ENCODE measurements at regions not wholly inside any gene's neighbourhood (a gene's known extent, or its start where the extent isn't known, plus 50 kb on each side); places are given as distances from the start of the nearest gene placed in this dataset.
A peak's percentile ranks its signal among the peaks of the same experiment; 100 is the strongest.

DNA sequence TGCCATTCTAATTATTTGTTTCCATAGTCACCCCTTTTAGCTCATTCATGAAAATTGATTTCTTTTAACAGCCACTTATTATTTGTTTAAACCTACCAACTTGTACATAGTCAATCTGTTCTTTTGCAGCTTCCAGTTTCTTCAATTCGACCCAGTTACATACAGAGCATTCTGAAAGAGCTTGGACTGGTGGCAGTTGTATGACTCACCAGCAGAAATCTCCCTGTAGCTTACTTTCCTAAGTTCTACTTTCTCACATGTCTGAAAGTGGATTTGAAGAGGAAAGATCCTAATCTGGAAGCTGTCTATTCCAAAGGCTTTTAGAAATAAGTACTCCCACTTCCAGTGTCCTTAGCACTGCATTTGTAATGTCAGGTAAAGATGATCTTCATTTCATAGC is 447.9 kb downstream of the HTR1B start:
- Mint-ChIP-seq H3K27me3 (ENCODE audit: low read depth) (no peaks in the 10 kb centered on the region), H3K9me3 (peaks cover 3% of the 10 kb centered on the region)

DNA sequence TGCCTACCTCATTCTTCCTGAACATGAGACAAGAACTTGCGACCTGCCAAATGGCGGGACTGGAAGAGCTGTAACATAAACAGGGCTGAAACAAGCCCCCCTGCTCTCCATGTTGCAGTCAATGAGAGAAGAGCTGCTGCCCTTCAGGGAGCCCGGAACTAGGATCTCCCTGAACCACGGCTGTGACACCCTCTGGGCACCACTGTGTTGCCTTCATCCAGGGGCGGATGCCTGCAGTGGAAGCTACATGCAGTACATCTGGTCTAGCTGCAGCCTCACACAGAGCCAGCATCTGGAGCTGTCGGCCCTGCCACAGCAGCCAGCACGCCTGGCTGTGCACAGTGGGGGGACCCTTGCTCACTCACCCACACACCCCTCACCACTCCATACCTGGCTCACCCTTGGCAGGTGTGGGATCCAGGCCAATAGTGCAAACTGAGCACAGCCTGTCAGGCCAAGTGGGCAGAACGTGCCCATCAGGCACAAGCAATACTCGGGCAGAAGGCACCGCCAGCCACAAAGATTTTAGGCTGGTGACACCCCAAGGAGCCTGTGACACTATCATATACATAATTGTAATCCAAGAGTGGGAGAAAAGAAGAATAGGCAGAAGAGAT is 451.3 kb downstream of the HTR1B start:
- DNase-seq (ENCODE audit: low read depth, low spot score): no peak
- Mint-ChIP-seq H3K4me1 (no peaks in the 10 kb centered on the region), H3K27me3 (ENCODE audit: low read depth) (no peaks in the 10 kb centered on the region), H3K4me3 (no peak overlapping the region), H3K9me3 (peaks cover 3% of the 10 kb centered on the region), H3K27ac (ENCODE audit: unreplicated experiment) (no peak overlapping the region), H3K36me3 (ENCODE audit: low read depth) (no peaks in the 10 kb centered on the region)
- TF ChIP-seq, protein P1, sequence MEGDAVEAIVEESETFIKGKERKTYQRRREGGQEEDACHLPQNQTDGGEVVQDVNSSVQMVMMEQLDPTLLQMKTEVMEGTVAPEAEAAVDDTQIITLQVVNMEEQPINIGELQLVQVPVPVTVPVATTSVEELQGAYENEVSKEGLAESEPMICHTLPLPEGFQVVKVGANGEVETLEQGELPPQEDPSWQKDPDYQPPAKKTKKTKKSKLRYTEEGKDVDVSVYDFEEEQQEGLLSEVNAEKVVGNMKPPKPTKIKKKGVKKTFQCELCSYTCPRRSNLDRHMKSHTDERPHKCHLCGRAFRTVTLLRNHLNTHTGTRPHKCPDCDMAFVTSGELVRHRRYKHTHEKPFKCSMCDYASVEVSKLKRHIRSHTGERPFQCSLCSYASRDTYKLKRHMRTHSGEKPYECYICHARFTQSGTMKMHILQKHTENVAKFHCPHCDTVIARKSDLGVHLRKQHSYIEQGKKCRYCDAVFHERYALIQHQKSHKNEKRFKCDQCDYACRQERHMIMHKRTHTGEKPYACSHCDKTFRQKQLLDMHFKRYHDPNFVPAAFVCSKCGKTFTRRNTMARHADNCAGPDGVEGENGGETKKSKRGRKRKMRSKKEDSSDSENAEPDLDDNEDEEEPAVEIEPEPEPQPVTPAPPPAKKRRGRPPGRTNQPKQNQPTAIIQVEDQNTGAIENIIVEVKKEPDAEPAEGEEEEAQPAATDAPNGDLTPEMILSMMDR (conservative IDR thresholded peaks at IDR 0.05): no peak

More for the DNA sequence above, 447.9 kb downstream of the HTR1B start:
- no peak overlapping the region for H3K27ac Mint-ChIP-seq (ENCODE audit: unreplicated experiment)
- TF ChIP-seq, protein P1 (conservative IDR thresholded peaks at IDR 0.05): no peak
- no peak overlapping the region for H3K4me3 Mint-ChIP-seq
- no peaks in the 10 kb centered on the region for H3K36me3 Mint-ChIP-seq (ENCODE audit: low read depth)
- H3K4me1 Mint-ChIP-seq: no peaks in the 10 kb centered on the region
- no peak for DNase-seq (ENCODE audit: low read depth, low spot score)

GRCh38 chr6:77010931-77011542 is 452.3 kb downstream of the HTR1B start:
- Mint-ChIP-seq H3K36me3 (ENCODE audit: low read depth) (no peaks in the 10 kb centered on the region), H3K4me3 (no peak overlapping the region), H3K9me3 (peaks cover 3% of the 10 kb centered on the region), H3K27ac (ENCODE audit: unreplicated experiment) (no peak overlapping the region), H3K4me1 (no peaks in the 10 kb centered on the region), H3K27me3 (ENCODE audit: low read depth) (no peaks in the 10 kb centered on the region)
- DNase-seq (ENCODE audit: low read depth, low spot score): no peak
- TF ChIP-seq, protein P1 (conservative IDR thresholded peaks at IDR 0.05): no peak

GRCh38 chr6:76992553-76992952 is 470.7 kb downstream of the HTR1B start:
- H3K9me3 Mint-ChIP-seq: no peaks in the 10 kb centered on the region
- no peak overlapping the region for H3K27ac Mint-ChIP-seq (ENCODE audit: unreplicated experiment)
- H3K27me3 Mint-ChIP-seq (ENCODE audit: low read depth): no peaks in the 10 kb centered on the region
- no peak overlapping the region for H3K4me3 Mint-ChIP-seq
- peak; percentile 3 for DNase-seq (ENCODE audit: low read depth, low spot score)
- TF ChIP-seq, protein P1 (conservative IDR thresholded peaks at IDR 0.05): no peak
- no peaks in the 10 kb centered on the region for H3K4me1 Mint-ChIP-seq
- H3K36me3 Mint-ChIP-seq (ENCODE audit: low read depth): no peaks in the 10 kb centered on the region

GRCh38 chr6:76984572-76984971 is 478.7 kb downstream of the HTR1B start:
- no peaks in the 10 kb centered on the region for H3K36me3 Mint-ChIP-seq (ENCODE audit: low read depth)
- no peak overlapping the region for H3K27ac Mint-ChIP-seq (ENCODE audit: unreplicated experiment)
- TF ChIP-seq, protein P1 (conservative IDR thresholded peaks at IDR 0.05): no peak
- DNase-seq (ENCODE audit: low read depth, low spot score): no peak
- H3K4me3 Mint-ChIP-seq: no peak overlapping the region
- no peaks in the 10 kb centered on the region for H3K4me1 Mint-ChIP-seq
- H3K27me3 Mint-ChIP-seq (ENCODE audit: low read depth): no peaks in the 10 kb centered on the region
- no peaks in the 10 kb centered on the region for H3K9me3 Mint-ChIP-seq

All from neural crest cell (in vitro differentiated cells).